GM06990 (cell line): ENCODE measurements at regions not wholly inside any gene's neighbourhood (a gene's known extent, or its start where the extent isn't known, plus 50 kb on each side); places are given as distances from the start of the nearest gene placed in this dataset.
"Not testable (repeated sequence)": the region's sequence is repeated elsewhere in the genome, so short reads cannot be mapped to it uniquely, and the experiment has no call there.

ENCODE experiments used
- DNase-seq: peaks from one replicate; pipeline ENCODE4 v3.0.0-alpha.2; 2011; ENCODE audit not compliant: insufficient read length; ENCODE audit errors: extremely low read depth
- H3K27me3 ChIP-seq: replicated peaks from 2 replicates; pipeline ENCODE4 v1.6.0; 2011; ENCODE audit warnings: low read length; ENCODE audit not compliant: control insufficient read depth, insufficient read depth
- H3K36me3 ChIP-seq: 2 replicates; pipeline ENCODE4 v1.5.1; 2011; ENCODE audit warnings: low read length; ENCODE audit not compliant: control insufficient read depth, insufficient read depth
- H3K4me3 ChIP-seq: replicated peaks from 2 replicates; pipeline ENCODE4 v1.5.1; 2011; ENCODE audit warnings: low read depth, mild to moderate bottlenecking, control low read depth, low read length
- CTCF ChIP-seq: IDR thresholded peaks from 2 replicates; pipeline ENCODE4 v1.5.1; 2011; ENCODE audit warnings: low read length, control low read depth, mild to moderate bottlenecking, inconsistent platforms; ENCODE audit not compliant: insufficient read depth, poor library complexity, severe bottlenecking

GRCh38 chr9:7653262-7653661, 146.3 kb downstream of the DMAC1 start:
- Histone ChIP-seq H3K27me3 (no peaks in the 10 kb centered on the region; the same call in 1 of the 2 replicates), H3K4me3 (no peak overlapping the region), H3K36me3 (no peaks in the 10 kb centered on the region)
- no peak for DNase-seq
- TF ChIP-seq CTCF, result no peak

GRCh38 chr9:7640231-7640630, 159.3 kb downstream of the DMAC1 start:
- Histone ChIP-seq H3K27me3 (no peaks in the 10 kb centered on the region), H3K4me3 (no peak overlapping the region), H3K36me3 (no peaks in the 10 kb centered on the region)
- TF ChIP-seq CTCF, result no peak
- DNase-seq, result no peak

GRCh38 chr9:7639471-7639870, 160.1 kb downstream of the DMAC1 start:
- TF ChIP-seq CTCF, result no peak
- no peak overlapping the region for H3K4me3 ChIP-seq
- no peaks in the 10 kb centered on the region for H3K27me3 ChIP-seq
- H3K36me3 ChIP-seq, result no peaks in the 10 kb centered on the region
- no peak for DNase-seq

GRCh38 chr9:7636838-7637467, 162.6 kb downstream of the DMAC1 start:
- TF ChIP-seq CTCF, result no peak
- Histone ChIP-seq H3K36me3 (no peaks in the 10 kb centered on the region), H3K4me3 (no peak overlapping the region), H3K27me3 (no peaks in the 10 kb centered on the region)
- no peak for DNase-seq

- no peak for TF ChIP-seq CTCF
- no peak overlapping the region for H3K4me3 ChIP-seq
- no peaks in the 10 kb centered on the region for H3K27me3 ChIP-seq
- H3K36me3 ChIP-seq, result no peaks in the 10 kb centered on the region
- no peak for DNase-seq
These were observed 163.3 kb downstream of the DMAC1 start for GRCh38 chr9:7636309-7636708.

GRCh38 chr9:7626571-7627029, 173.0 kb downstream of the DMAC1 start:
- not testable (repeated sequence) for H3K27me3 ChIP-seq, H3K4me3 ChIP-seq, H3K36me3 ChIP-seq
- DNase-seq, result peak; percentile 3
